ENCODE measurements at regions not wholly inside any gene's neighbourhood (a gene's known extent, or its start where the extent isn't known, plus 50 kb on each side); places are given as distances from the start of the nearest gene placed in this dataset.

DNA sequence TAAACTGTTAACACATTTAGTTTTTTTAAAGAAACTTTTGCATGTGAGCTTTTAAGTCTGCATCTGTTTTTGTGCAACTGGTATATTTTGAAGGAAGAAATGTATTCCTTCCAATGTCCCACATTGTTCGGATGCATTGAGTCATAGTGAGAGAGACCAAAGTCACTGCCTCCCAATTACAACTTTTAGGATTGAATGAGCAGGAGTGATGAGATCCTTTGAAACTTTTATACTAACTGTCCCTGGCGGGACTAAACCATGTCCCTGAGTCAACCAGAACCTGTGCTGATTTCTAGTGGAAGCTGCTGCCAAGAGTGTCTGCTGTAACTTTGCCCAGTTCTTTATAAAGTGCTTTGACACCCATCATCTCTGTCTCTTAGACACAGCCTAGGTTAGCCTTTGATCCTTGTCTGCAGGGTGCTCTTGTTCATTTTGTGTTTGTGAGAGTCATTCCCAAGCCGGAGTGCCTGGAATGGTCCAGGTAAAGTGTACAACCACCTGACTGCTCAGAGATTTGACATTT is 122.7 kb downstream of the ZNF518B start:
- TF ChIP-seq, protein P1, sequence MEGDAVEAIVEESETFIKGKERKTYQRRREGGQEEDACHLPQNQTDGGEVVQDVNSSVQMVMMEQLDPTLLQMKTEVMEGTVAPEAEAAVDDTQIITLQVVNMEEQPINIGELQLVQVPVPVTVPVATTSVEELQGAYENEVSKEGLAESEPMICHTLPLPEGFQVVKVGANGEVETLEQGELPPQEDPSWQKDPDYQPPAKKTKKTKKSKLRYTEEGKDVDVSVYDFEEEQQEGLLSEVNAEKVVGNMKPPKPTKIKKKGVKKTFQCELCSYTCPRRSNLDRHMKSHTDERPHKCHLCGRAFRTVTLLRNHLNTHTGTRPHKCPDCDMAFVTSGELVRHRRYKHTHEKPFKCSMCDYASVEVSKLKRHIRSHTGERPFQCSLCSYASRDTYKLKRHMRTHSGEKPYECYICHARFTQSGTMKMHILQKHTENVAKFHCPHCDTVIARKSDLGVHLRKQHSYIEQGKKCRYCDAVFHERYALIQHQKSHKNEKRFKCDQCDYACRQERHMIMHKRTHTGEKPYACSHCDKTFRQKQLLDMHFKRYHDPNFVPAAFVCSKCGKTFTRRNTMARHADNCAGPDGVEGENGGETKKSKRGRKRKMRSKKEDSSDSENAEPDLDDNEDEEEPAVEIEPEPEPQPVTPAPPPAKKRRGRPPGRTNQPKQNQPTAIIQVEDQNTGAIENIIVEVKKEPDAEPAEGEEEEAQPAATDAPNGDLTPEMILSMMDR (IDR thresholded peaks at IDR 0.05), result no peak
- H3K27ac ChIP-seq, result no peak overlapping the region
- no peaks in the 10 kb centered on the region for H3K4me1 ChIP-seq
- no peak overlapping the region for H3K4me3 ChIP-seq
- H3K36me3 ChIP-seq, result no peaks in the 10 kb centered on the region
- no peaks in the 10 kb centered on the region for H3K9me3 ChIP-seq
- intact Hi-C loops (cut with DNase I; ENCODE audit: low total_unique reads), result no loop called here
- DNase-seq, result no peak
- H3K27me3 ChIP-seq, result no peaks in the 10 kb centered on the region

DNA sequence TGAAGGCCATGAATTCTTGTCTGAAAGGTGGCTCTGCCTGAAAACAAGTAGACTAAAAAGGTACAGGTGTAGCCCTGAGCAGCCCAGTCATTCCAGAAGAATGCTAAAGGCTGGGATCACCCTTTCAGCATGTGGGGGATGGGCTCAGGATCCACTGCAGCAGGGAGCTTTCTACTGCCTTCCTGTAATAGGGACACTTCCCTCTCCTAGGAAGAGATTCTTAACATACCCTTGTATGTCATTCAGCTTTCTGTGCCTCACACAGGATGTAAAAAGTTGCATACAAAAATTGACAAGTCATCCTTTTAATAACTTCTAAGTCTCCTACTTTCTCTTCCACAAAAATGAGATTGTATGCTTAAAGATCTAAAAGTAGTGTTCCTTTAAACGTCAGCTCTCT is 123.3 kb downstream of the ZNF518B start:
- Histone ChIP-seq H3K27me3 (no peaks in the 10 kb centered on the region), H3K36me3 (no peaks in the 10 kb centered on the region), H3K4me3 (no peak overlapping the region), H3K4me1 (no peaks in the 10 kb centered on the region), H3K27ac (no peak overlapping the region), H3K9me3 (no peaks in the 10 kb centered on the region)
- intact Hi-C loops (cut with DNase I; ENCODE audit: low total_unique reads), result no loop called here
- DNase-seq, result no peak
- TF ChIP-seq, protein P1 (IDR thresholded peaks at IDR 0.05), result no peak

DNA sequence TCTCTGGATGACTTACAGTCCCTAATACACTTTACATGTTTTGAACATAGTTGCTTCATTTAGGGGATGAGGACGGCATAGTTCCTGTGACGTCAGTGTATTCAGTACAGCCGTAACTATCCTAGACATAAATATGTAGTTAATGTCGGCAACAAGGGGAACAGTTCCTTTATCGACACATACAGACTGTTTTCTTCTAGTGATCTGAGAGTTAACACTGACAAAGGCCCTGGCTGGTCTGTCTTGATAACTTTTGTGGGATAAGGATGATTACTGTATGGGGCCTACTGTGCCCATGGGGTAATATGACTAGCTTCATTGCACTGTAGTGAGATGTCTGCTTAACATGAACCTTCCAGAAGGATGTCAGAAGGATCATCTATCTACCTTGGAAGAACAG is 131.2 kb downstream of the ZNF518B start:
- DNase-seq, result no peak
- Histone ChIP-seq H3K27me3 (peaks cover 0 to 3% of the 10 kb centered on the region in 2 donors), H3K4me3 (no peak overlapping the region), H3K27ac (no peak overlapping the region), H3K4me1 (no peaks in the 10 kb centered on the region), H3K9me3 (no peaks in the 10 kb centered on the region), H3K36me3 (no peaks in the 10 kb centered on the region)
- TF ChIP-seq, protein P1 (IDR thresholded peaks at IDR 0.05), result no peak
- intact Hi-C loops (cut with DNase I; ENCODE audit: low total_unique reads), result no loop called here

DNA sequence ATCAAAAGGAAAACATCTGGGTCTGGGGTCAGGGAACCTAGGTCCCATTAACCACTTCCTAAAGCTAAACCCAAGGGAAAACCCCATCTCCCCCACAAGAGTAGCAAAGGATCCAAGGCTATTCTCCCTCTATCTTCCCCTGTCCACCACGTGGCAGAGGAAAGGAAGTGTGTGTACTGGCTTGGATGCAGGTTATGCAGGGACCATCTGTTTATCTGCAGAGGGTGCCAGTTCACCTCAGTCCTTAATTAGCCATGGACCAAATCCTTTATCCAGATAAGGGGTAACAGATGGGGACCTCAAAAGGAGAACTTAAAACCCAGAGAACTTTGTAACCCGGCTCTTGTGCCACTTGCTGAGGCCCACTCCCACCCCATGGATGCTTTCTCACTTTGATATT is 135.3 kb downstream of the ZNF518B start:
- Histone ChIP-seq H3K27me3 (peaks cover 0 to 3% of the 10 kb centered on the region in 2 donors), H3K27ac (no peak overlapping the region), H3K36me3 (no peaks in the 10 kb centered on the region), H3K4me1 (no peaks in the 10 kb centered on the region), H3K9me3 (no peaks in the 10 kb centered on the region), H3K4me3 (no peak overlapping the region)
- TF ChIP-seq, protein P1 (IDR thresholded peaks at IDR 0.05), result no peak
- DNase-seq, result no peak
- intact Hi-C loops (cut with DNase I; ENCODE audit: low total_unique reads), result no loop called here

DNA sequence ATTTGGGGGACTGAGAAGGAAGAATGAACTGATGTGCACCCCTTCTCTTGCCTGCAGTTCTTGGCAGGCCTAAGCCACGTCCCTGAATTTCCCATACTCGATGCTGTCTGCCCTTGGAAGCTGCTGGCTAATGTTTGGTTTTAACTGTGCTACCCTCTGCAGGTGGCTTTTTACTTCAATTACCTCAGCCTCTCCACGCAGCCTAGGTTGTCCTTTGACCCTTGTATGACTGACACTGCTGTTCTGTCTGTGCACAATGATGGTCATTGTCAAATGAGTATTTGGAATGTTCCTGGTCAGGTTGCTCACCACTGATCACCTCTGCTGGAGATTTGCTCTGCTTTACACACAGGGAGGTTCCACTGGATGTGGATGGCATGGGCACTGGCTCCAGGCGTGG is 137.1 kb downstream of the ZNF518B start:
- no peak for DNase-seq
- Histone ChIP-seq H3K27ac (no peak overlapping the region), H3K4me1 (no peaks in the 10 kb centered on the region), H3K4me3 (no peak overlapping the region), H3K36me3 (no peaks in the 10 kb centered on the region), H3K27me3 (peaks cover 0 to 3% of the 10 kb centered on the region in 2 donors), H3K9me3 (no peaks in the 10 kb centered on the region)
- TF ChIP-seq, protein P1 (IDR thresholded peaks at IDR 0.05), result no peak
- intact Hi-C loops (cut with DNase I; ENCODE audit: low total_unique reads), result no loop called here

DNA sequence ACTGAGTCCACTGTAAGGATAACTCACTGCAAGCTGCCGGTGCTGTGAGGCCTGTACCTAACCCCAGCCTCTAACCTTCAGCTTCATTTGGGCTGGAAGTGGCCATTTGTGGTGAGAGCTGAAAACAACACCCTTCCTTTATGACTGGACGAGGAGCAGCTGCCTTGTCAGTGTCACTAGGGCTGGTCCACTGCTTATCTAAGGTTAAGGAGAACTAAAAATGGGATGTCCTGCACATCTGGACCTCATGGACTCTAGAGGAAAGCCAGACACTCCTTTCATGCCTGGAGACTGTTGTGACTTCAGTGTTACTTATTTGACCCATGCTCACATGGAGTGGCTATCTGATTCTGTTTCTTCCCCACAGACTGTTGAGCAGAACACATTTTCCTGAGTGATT is 139.9 kb downstream of the ZNF518B start:
- Histone ChIP-seq H3K4me3 (no peak overlapping the region), H3K27me3 (no peaks in the 10 kb centered on the region), H3K4me1 (no peaks in the 10 kb centered on the region), H3K27ac (no peak overlapping the region), H3K36me3 (no peaks in the 10 kb centered on the region), H3K9me3 (no peaks in the 10 kb centered on the region)
- TF ChIP-seq, protein P1 (IDR thresholded peaks at IDR 0.05), result no peak
- DNase-seq, result no peak
- intact Hi-C loops (cut with DNase I; ENCODE audit: low total_unique reads), result no loop called here

Data from tibial artery (tissue), 4 donors.